Upper lobe of left lung (tissue), 4 donors: ENCODE measurements at regions not wholly inside any gene's neighbourhood (a gene's known extent, or its start where the extent isn't known, plus 50 kb on each side); places are given as distances from the start of the nearest gene placed in this dataset.

Experiments used
- EP300 ChIP-seq, 4 donors: sonication (generic); formaldehyde crosslinking; IDR thresholded peaks; one replicate each; pipeline ENCODE4 v1.5.1; 2017; ENCODE audit warnings: antibody characterized with exemption in 4 of 4, control low read depth in 2 of 4
- POLR2A ChIP-seq, 4 donors: fragments of 450-650 bp; IDR thresholded peaks; one replicate each; pipeline ENCODE4 v1.5.1; 2016 to 2017; ENCODE audit warnings: antibody characterized with exemption in 4 of 4, mild to moderate bottlenecking in 2 of 4
- POLR2AphosphoS5 ChIP-seq, 2 donors: sonication (generic); formaldehyde crosslinking; IDR thresholded peaks; one replicate each; pipeline ENCODE4 v1.5.1; 2017; ENCODE audit warnings: antibody characterized with exemption in 2 of 2
- TF ChIP-seq, protein P1 (sequence below), 6 experiments: fragments of 450-650 bp in 4 of 6; fragments of 200-600 bp in 2 of 6; sonication (generic) in 2 of 6; IDR thresholded peaks; one replicate each; pipeline ENCODE4 v1.5.1; 2016 to 2019; ENCODE audit warnings: antibody characterized with exemption in 6 of 6

DNA sequence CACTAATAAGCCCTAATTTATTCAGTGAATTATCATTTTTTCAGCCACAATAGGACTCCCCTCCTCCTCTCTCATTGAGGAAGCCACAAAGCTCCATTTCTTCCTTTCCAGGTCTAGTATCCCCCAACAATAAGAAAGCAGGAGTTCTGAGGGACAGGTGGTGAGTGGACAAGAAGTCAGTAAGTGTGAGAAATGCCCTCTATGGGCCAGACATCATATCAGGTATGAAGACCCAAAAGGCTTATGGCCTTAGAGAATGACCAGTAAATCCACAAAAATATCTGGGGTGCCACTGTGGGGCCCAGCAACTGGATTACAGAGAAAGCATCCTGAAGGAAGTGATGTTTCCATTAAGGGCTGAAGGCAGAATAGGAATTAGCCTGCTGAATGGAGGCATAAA lies 175.7 kb downstream of the TRIM33 start:
- TF ChIP-seq, protein P1, sequence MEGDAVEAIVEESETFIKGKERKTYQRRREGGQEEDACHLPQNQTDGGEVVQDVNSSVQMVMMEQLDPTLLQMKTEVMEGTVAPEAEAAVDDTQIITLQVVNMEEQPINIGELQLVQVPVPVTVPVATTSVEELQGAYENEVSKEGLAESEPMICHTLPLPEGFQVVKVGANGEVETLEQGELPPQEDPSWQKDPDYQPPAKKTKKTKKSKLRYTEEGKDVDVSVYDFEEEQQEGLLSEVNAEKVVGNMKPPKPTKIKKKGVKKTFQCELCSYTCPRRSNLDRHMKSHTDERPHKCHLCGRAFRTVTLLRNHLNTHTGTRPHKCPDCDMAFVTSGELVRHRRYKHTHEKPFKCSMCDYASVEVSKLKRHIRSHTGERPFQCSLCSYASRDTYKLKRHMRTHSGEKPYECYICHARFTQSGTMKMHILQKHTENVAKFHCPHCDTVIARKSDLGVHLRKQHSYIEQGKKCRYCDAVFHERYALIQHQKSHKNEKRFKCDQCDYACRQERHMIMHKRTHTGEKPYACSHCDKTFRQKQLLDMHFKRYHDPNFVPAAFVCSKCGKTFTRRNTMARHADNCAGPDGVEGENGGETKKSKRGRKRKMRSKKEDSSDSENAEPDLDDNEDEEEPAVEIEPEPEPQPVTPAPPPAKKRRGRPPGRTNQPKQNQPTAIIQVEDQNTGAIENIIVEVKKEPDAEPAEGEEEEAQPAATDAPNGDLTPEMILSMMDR (IDR thresholded peaks at IDR 0.05) = no peak
- no peak for TF ChIP-seq POLR2A (IDR thresholded peaks at IDR 0.05)
- TF ChIP-seq POLR2AphosphoS5 (IDR thresholded peaks at IDR 0.05) = no peak
- no peak for TF ChIP-seq EP300 (IDR thresholded peaks at IDR 0.05)
